Prostate gland (tissue), 2 donors: ENCODE measurements at regions not wholly inside any gene's neighbourhood (a gene's known extent, or its start where the extent isn't known, plus 50 kb on each side); places are given as distances from the start of the nearest gene placed in this dataset.

Experiments
- POLR2A ChIP-seq: fragments of 450-650 bp; IDR thresholded peaks from one replicate; pipeline ENCODE4 v1.6.1; 2016; ENCODE audit warnings: antibody characterized with exemption, mild to moderate bottlenecking
- TF ChIP-seq, protein P1 (sequence below), 4 experiments: fragments of 200-600 bp in 2 of 4; fragments of 450-650 bp in 2 of 4; sonication (generic) in 2 of 4; IDR thresholded peaks; 1 replicate in 3 of 4; 2 replicates in 1 of 4; pipeline ENCODE4 v1.5.1; 2016 to 2019; ENCODE audit warnings: antibody characterized with exemption in 4 of 4, mild to moderate bottlenecking in 2 of 4, moderate library complexity in 2 of 4

DNA sequence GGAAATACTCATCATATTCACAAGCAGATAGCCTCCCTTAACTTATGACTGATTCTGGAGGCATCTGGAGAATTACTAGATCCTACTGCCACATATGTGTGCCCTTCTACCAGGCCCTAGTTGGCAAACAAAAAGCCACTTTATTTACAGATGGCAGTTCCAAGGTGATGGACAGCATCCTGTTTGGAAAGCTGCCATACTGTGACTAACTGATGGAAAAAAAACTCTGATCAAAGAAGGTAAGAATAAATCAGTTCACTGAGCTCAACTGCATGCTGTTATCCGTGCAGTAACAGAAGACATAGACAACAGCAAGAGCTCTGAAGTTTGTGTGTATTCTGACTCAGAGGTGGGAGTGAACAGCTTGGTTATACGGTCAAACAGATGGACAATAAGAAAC is 279.8 kb upstream of the POU5F2 start:
- TF ChIP-seq, protein P1, sequence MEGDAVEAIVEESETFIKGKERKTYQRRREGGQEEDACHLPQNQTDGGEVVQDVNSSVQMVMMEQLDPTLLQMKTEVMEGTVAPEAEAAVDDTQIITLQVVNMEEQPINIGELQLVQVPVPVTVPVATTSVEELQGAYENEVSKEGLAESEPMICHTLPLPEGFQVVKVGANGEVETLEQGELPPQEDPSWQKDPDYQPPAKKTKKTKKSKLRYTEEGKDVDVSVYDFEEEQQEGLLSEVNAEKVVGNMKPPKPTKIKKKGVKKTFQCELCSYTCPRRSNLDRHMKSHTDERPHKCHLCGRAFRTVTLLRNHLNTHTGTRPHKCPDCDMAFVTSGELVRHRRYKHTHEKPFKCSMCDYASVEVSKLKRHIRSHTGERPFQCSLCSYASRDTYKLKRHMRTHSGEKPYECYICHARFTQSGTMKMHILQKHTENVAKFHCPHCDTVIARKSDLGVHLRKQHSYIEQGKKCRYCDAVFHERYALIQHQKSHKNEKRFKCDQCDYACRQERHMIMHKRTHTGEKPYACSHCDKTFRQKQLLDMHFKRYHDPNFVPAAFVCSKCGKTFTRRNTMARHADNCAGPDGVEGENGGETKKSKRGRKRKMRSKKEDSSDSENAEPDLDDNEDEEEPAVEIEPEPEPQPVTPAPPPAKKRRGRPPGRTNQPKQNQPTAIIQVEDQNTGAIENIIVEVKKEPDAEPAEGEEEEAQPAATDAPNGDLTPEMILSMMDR (IDR thresholded peaks at IDR 0.05), result no peak
- no peak for TF ChIP-seq POLR2A
